ENCODE measurements at regions not wholly inside any gene's neighbourhood (a gene's known extent, or its start where the extent isn't known, plus 50 kb on each side); places are given as distances from the start of the nearest gene placed in this dataset.

- no peak for TF ChIP-seq CTCF (IDR thresholded peaks at IDR 0.05; ENCODE audit: low read depth, low read length)
- no peak overlapping the region for H3K4me3 ChIP-seq (ENCODE audit: low read depth, low read length)
These were observed 82.7 kb upstream of the NXT1 start for GRCh38 chr20:23267909-23268308.

GRCh38 chr20:23266530-23267398 is 83.8 kb upstream of the NXT1 start:
- no peak for TF ChIP-seq CTCF (IDR thresholded peaks at IDR 0.05; ENCODE audit: low read depth, low read length)
- H3K4me3 ChIP-seq (ENCODE audit: low read depth, low read length) = no peak overlapping the region

GRCh38 chr20:23265226-23265625 is 85.4 kb upstream of the NXT1 start:
- no peak for TF ChIP-seq CTCF (IDR thresholded peaks at IDR 0.05; ENCODE audit: low read depth, low read length)
- no peak overlapping the region for H3K4me3 ChIP-seq (ENCODE audit: low read depth, low read length)

GRCh38 chr20:23264545-23264944 is 86.0 kb upstream of the NXT1 start:
- no peak for TF ChIP-seq CTCF (IDR thresholded peaks at IDR 0.05; ENCODE audit: low read depth, low read length)
- no peak overlapping the region for H3K4me3 ChIP-seq (ENCODE audit: low read depth, low read length)

GRCh38 chr20:23260181-23260840 is 90.3 kb upstream of the NXT1 start:
- TF ChIP-seq CTCF (IDR thresholded peaks at IDR 0.05; ENCODE audit: low read depth, low read length) = no peak
- H3K4me3 ChIP-seq (ENCODE audit: low read depth, low read length) = no peak overlapping the region

- no peak for TF ChIP-seq CTCF (IDR thresholded peaks at IDR 0.05; ENCODE audit: low read depth, low read length)
- no peak overlapping the region for H3K4me3 ChIP-seq (ENCODE audit: low read depth, low read length)
These were observed 91.9 kb upstream of the NXT1 start for GRCh38 chr20:23258747-23259121.

Data from WI38 (cell line).